SU-DHL-6 (cell line): ENCODE measurements at regions not wholly inside any gene's neighbourhood (a gene's known extent, or its start where the extent isn't known, plus 50 kb on each side); places are given as distances from the start of the nearest gene placed in this dataset.

Source experiments
- CTCF ChIP-seq: fragments of 200-600 bp; sonication (generic); IDR thresholded peaks from one replicate; pipeline ENCODE4 v1.5.1; 2017; ENCODE audit warnings: antibody characterized with exemption, mild to moderate bottlenecking, low read length, moderate library complexity; ENCODE audit not compliant: insufficient read depth, poor library complexity, severe bottlenecking
- EZH2phosphoT487 ChIP-seq: fragments of 200-600 bp; sonication (generic), shearing (Covaris generic); conservative IDR thresholded peaks from 2 replicates; pipeline ENCODE4 v1.6.1; 2018; ENCODE audit warnings: mild to moderate bottlenecking, antibody characterized with exemption, low read length, moderate library complexity, mixed read lengths

GRCh38 chr2:133972786-133973185, 281.1 kb upstream of the MGAT5 start:
- TF ChIP-seq CTCF, result no peak
- TF ChIP-seq EZH2phosphoT487, result no peak
